ENCODE measurements at regions not wholly inside any gene's neighbourhood (a gene's known extent, or its start where the extent isn't known, plus 50 kb on each side); places are given as distances from the start of the nearest gene placed in this dataset.
"Not testable (repeated sequence)": the region's sequence is repeated elsewhere in the genome, so short reads cannot be mapped to it uniquely, and the experiment has no call there.

GRCh38 chr6:49274809-49275769 lies 188.0 kb downstream of the MMUT start:
- not testable (repeated sequence) for DNase-seq (ENCODE audit: low spot score)

GRCh38 chr6:49269190-49269589 lies 193.9 kb downstream of the MMUT start:
- no peak for DNase-seq (ENCODE audit: low spot score)

GRCh38 chr6:49264909-49265308 lies 198.1 kb downstream of the MMUT start:
- no peak for DNase-seq (ENCODE audit: low spot score)

- DNase-seq (ENCODE audit: low spot score): no peak
These were observed 198.6 kb downstream of the MMUT start for GRCh38 chr6:49264496-49264895.

- DNase-seq (ENCODE audit: low spot score): no peak
These were observed 205.5 kb downstream of the MMUT start for GRCh38 chr6:49257549-49257948.

GRCh38 chr6:49255335-49255734 lies 207.7 kb downstream of the MMUT start:
- DNase-seq (ENCODE audit: low spot score): no peak

- no peak for DNase-seq (ENCODE audit: low spot score)
These were observed 210.2 kb downstream of the MMUT start for GRCh38 chr6:49252901-49253300.

- no peak for DNase-seq (ENCODE audit: low spot score)
These were observed 229.6 kb downstream of the MMUT start for GRCh38 chr6:49233483-49233882.

GRCh38 chr6:49225471-49225870 lies 237.6 kb downstream of the MMUT start:
- DNase-seq (ENCODE audit: low spot score): no peak

- no peak for DNase-seq (ENCODE audit: low spot score)
These were observed 242.8 kb downstream of the MMUT start for GRCh38 chr6:49220293-49220692.

- no peak for DNase-seq (ENCODE audit: low spot score)
These were observed 257.5 kb downstream of the MMUT start for GRCh38 chr6:49205526-49205925.

GRCh38 chr6:49202924-49203536 lies 260.0 kb downstream of the MMUT start:
- no peak for DNase-seq (ENCODE audit: low spot score)

- DNase-seq (ENCODE audit: low spot score): no peak
These were observed 265.0 kb downstream of the MMUT start for GRCh38 chr6:49198015-49198414.

- DNase-seq (ENCODE audit: low spot score): not testable (repeated sequence)
These were observed 300.7 kb downstream of the MMUT start for GRCh38 chr6:49162379-49162778.

GRCh38 chr6:49155316-49155715 lies 307.7 kb downstream of the MMUT start:
- DNase-seq (ENCODE audit: low spot score): no peak

- DNase-seq (ENCODE audit: low spot score): no peak
These were observed 311.1 kb downstream of the MMUT start for GRCh38 chr6:49151957-49152356.

- no peak for DNase-seq (ENCODE audit: low spot score)
These were observed 311.6 kb downstream of the MMUT start for GRCh38 chr6:49151461-49151860.

GRCh38 chr6:49151033-49151432 lies 312.0 kb downstream of the MMUT start:
- DNase-seq (ENCODE audit: low spot score): no peak

GRCh38 chr6:49145280-49145679 lies 317.8 kb downstream of the MMUT start:
- DNase-seq (ENCODE audit: low spot score): no peak

GRCh38 chr6:49142421-49143151 lies 320.5 kb downstream of the MMUT start:
- no peak for DNase-seq (ENCODE audit: low spot score)

GRCh38 chr6:49121970-49122369 lies 341.1 kb downstream of the MMUT start:
- no peak for DNase-seq (ENCODE audit: low spot score)

- DNase-seq (ENCODE audit: low spot score): no peak
These were observed 344.6 kb downstream of the MMUT start for GRCh38 chr6:49118478-49118877.

All from mucosa of gallbladder (tissue), 1 donor.